UCSD-AML1 (cell line): ENCODE measurements at regions not wholly inside any gene's neighbourhood (a gene's known extent, or its start where the extent isn't known, plus 50 kb on each side); places are given as distances from the start of the nearest gene placed in this dataset.
"Not testable (repeated sequence)": the region's sequence is repeated elsewhere in the genome, so short reads cannot be mapped to it uniquely, and the experiment has no call there.

Experiments
- DNase-seq: peaks from one replicate; lab custom pipeline; 2025; ENCODE audit not compliant: unreplicated experiment; lab: John Stamatoyannopoulos, UW

DNA sequence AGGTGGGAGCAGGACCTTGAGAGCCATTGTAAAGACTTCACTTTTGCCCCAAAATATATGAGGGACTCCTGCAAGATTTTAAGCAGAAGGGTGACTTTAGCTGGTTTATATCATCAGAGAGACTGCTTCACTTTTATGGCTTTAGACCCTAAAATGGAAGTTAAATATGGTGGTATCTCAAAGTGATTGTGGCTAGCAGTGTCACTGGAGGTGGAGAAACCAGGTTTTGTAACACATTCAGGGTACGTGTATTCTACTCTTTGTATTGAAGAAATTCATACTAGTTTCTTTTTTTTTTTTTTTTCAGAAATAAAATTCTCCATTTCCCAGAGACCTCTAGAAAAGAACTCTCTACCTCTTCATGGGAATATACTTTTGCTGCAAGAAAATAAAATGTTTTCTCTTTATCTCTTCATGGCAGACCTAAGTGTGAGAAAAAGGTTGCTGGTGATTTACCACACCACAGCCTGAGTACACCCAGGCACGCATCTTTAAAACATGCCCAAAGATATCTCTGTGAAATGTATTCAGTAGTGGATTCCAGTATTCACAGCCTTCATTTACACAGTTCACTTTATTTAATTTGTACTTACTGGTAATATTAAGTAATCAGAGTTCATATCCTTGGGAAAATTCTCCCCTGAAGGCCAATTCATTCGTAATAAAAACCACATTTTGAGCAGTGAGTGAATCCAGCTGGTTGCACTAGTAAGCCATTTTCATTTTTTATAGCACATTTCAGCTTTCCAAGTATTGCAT is 74.3 kb upstream of the GUCY1A1 start:
- no peak for DNase-seq

DNA sequence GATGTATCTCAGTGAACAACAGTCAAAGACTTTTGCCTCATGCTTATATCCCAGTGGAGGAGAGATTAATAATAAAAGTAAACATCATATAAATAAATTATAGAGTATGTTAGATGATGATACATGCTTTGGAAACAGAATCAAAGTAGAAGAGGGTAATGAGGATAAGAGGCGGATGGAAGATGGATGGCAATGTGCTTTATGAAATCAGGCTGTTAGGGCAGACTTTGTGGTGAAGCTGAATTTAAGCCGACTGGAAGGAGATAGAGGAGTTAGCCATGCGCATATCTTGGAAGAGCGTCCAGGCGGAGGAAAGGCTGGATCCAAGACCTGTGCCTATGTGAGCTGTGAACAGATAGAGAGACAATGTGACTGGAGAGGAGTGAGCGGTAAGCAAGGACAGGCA is 74.9 kb upstream of the GUCY1A1 start:
- no peak for DNase-seq

DNA sequence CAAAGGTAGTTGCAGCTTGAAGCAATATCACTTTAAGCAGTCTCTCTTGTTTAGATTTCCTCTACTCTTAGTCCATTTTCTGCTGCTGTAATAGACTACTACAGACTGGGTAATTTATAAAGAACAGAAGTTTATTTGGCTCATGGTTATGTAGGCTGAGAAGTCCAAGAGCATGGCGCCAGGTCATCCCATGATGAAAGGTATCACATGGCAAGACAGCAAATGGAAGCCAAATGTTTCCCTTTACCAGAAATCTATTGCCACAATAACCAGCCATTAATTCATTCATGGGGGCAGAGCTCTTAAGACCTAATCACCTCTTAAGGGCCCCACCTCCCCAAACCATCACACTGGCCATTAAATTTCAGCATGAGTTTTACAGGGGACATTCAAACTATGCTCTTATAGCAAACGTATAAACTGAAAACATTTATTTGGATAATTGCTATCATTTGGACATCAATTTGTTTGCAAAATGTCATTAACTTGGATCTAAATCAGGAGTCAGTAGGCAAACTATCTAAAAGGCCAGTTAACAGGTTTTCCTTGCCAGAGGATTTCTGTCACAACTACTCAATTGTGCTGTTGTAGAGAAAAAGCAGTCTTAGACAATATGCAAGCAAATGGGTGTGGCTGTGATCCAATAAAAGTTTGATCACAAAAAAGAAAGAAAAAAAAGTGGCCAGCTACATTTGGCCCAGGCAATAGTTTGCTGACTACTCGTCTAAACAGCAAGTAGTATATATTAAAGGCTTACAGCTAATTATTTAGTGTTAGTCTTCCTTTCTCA is 75.7 kb upstream of the GUCY1A1 start:
- no peak for DNase-seq

DNA sequence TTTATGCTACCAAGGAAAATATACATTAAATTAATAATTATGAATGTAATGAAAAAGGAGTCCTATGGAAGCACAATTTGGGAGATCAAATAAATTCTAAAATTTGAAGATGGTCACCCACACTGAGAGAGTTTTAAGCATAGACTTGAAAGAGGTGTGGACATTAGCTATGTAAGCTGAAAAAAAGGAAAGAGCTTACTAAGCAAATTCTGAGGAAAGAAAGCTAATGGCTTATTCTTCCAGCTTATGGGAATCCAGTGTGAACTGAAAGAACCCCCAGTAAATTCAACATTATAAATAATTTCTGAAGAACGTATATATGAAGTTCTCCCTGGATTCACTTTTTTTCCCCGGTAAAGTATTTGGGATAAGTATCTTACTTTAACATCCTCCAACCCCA is 78.2 kb upstream of the GUCY1A1 start:
- no peak for DNase-seq

DNA sequence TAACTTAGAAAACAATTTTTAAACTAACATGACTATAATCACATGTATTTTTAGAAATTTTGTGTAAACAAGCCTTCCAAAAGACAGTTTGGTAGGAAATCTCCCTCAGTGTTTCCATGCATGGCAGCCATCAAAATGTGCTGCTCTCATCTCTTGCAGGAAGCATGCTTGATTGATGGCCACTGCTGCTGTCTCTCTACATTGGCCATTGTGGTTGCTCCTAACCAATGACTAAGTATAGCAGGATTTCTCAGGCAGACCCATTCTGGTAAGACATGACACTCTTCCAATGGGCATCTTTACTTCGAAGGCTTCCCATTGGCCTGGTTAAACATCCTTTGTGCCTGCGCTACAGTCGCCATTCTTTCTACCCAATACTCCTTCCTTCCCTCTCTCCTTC is 78.9 kb upstream of the GUCY1A1 start:
- peak; percentile 8 for DNase-seq

DNA sequence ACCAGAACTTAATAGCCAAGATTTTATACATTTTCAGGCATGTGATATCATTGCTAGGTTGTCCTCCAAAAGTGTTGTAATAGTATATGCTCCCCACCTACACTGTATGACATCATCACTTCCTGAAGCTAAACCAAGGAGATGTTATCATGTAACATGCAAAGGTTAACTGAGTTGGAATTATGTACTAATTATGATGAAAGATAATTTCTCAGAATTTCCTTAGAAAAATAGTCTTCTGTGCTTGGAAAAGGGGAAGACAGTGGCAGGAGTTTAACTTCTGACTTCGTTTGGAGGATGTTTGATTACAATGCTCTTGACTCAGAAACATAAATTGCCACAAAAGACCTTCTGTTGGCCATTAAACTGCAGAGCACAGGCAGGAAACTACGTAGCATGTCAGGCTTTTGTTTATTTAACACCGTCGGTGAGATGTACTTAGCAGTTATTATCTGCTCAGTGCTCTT is 83.6 kb upstream of the GUCY1A1 start:
- peak; percentile 7 for DNase-seq

GRCh38 chr4:155582041-155582440 is 84.6 kb upstream of the GUCY1A1 start:
- DNase-seq: no peak

DNA sequence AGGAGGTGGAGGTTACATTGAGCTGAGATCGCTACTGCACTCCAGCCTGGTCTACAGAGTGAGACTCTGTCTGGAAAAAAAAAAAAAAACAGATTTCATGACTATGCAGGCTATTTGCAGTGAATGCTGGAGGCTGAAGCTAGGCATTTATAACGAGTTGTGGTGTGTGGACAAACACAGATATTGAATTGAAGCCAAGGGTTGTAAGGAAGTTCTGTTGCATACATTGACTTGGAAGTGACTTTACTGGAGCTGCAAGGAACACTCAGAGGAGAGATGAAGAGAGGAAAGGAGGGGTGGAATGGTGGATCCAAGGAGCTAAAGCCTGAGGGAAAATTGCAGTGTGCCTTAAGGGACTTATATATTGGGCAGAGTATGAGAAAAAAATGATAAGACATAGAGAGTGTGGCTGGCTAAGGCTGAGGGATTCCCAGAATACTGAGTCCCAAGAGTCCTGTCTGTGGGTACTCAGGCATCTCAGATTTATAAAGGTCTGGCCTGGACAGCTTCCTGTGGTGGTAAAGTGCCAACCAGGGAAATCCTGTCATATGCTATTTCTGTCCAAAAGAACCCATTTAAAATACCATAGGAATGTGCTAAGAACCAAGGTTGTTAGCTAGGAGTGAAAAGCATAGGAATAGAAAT is 87.8 kb upstream of the GUCY1A1 start:
- peak; percentile 10 for DNase-seq

DNA sequence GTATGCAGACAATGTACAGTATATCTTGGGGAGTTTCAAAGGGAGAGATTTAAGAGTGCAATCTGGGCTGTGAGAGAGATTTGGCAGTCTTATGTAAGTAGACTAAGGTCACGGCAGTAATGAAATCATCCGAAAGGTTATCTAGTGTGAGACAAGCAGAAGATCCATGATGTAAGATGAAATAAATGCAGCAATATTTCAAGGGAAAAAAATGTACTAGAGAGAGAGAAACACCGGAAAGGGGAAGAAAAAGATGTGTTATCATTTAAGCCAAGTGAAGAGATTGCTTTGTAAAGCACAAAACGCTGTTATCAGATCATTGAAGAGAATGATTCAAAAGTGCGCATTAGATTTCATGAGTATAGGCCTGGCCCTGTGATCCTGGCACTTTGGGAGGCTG is 88.4 kb upstream of the GUCY1A1 start:
- no peak for DNase-seq

DNA sequence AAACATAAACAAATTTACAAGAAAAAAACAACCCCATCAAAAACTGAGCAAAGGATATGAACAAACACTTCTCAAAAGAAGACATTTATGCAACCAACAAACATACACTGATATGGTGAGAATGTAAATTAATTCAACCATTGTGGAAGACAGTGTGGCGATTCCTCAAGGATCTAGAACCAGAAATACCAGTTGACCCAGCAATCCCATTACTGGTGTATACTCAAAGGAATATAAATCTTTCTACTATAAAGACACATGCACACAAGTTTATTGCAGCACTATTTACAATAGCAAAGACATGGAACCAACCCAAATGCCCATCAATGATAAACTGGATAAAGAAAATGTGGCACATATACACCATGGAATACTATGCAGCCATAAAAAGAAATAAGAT is 92.3 kb upstream of the GUCY1A1 start:
- DNase-seq: not testable (repeated sequence)

GRCh38 chr4:155573126-155573525 is 93.5 kb upstream of the GUCY1A1 start:
- DNase-seq: no peak

- DNase-seq: no peak
These were observed 94.4 kb upstream of the GUCY1A1 start for GRCh38 chr4:155572106-155572703.

- DNase-seq: no peak
These were observed 95.3 kb upstream of the GUCY1A1 start for GRCh38 chr4:155571184-155571944.

GRCh38 chr4:155570661-155571060 is 96.0 kb upstream of the GUCY1A1 start:
- DNase-seq: no peak

DNA sequence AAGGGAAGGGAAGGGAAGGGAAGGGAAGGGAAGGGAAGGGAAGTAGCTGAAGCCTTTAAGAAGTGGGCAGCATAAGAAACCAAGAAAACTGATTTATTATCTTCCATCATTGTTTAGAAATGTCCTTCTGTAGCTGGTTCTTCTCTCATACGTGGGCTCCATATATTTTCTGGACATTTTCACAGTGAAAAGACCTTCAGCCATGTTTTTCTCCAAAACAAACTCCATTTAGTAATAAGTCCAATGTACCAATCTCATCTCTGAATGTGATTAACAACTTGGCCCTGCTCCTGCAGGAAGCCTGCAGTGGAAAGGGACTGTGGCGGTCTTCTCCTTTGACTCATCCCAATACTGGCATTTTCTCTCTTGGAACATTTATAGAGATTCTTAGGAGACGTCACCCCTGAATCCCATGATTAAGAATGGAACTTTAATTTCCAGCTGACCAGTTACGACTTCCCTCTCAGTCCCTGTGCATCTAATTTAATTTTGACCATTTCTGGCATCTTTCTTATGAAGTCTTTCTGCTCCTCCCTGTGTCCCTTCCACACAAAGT is 96.6 kb upstream of the GUCY1A1 start:
- no peak for DNase-seq

GRCh38 chr4:155569471-155569870 is 97.2 kb upstream of the GUCY1A1 start:
- no peak for DNase-seq

DNA sequence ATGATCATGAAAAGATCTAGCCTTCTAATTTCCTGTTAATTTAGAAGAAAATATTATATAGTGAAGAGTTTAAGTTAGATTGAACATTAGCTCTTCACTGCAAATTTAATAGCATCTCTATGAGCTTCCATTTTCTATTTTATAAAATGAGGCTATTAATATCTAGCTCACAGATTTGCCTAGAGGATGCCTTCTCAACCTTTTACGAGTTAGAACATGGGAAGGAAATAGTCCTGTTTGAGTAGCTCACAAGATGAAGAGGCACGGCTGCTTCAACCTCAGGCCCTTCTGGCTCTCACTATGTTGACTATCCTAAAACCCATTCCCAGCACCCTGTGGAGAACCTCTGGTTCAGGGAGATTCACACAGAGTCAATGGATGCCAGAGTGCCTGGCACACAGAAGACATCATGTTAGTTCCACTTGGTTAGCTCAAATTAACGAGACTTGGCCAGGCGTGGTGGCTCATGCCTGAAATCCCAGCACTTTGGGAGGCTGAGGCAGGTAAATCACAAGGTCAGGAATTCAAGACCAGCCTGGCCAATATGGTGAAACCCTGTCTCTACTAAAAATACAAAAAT is 97.9 kb upstream of the GUCY1A1 start:
- DNase-seq: no peak

GRCh38 chr4:155566354-155566753 is 100.3 kb upstream of the GUCY1A1 start:
- no peak for DNase-seq

GRCh38 chr4:155565776-155566175 is 100.9 kb upstream of the GUCY1A1 start:
- DNase-seq: no peak

DNA sequence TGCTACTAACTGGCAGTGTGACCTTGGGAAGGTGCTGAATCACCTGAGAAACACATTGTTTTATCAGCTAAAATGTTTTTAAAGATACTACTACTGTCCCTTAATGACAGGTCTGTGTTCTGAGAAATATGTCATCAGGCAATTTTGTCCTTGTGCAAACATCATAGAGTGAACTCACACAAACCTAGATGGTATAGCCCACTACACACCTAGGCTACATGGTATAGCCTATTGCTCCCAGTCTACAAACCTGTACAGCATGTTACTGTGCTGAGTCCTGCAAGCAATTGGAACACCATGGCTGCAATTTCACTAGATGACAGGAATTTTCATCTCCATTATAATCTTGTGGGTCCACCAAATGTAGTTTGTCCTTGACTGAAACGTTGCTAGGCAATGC is 101.3 kb upstream of the GUCY1A1 start:
- DNase-seq: no peak
